ENCODE measurements at regions not wholly inside any gene's neighbourhood (a gene's known extent, or its start where the extent isn't known, plus 50 kb on each side); places are given as distances from the start of the nearest gene placed in this dataset.

DNA sequence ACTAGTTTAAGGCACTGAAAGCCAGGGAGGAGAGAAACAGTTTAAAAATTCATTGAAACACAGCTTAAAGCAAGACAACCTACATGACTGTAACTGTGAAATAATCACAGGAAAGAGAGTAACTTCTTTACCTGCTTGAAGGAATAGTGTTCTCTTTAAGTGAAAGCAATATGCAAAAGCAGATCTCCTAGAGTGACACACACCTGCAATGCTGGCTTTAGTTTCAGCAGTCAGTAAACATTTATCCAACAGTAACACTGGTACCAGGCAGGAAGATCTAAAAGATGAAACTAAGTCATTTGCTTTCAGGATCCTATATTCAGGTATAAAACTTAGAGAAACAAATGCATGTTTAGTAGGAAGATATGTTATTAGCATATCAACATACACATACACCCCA is 85.3 kb upstream of the PPM1H start:
- no peaks in the 10 kb centered on the region for H3K4me1 ChIP-seq (ENCODE audit: low read depth)
- TF ChIP-seq CTCF (IDR thresholded peaks at IDR 0.05; ENCODE audit: low read depth, low read length), result no peak
- H3K4me3 ChIP-seq, result no peak overlapping the region
- no peaks in the 10 kb centered on the region for H3K9me3 ChIP-seq (ENCODE audit: low read depth)
- H3K36me3 ChIP-seq, result no peaks in the 10 kb centered on the region
- peaks cover 3% of the 10 kb centered on the region for H3K27me3 ChIP-seq
- DNase-seq (ENCODE audit: low read depth in 1 of 2, low spot score in 1 of 2), result no peak
- no peak overlapping the region for H3K27ac ChIP-seq

DNA sequence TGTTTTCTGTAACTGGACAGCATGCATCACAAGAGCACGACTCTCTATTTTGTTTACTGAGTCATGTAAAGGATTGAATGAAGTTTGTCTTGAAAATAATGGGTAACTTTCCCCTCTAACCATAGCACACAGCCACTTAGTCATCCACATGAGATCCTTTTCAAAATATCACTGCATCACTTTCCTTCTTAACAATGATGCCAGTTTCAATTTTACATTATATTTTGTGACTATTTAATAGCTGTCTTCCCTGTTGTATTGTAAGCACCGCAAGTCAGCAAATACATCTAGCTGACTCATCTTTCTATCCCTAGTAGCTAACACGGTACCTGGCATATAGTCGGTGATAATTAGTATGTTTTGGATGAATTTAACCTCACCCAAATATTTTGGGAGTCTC is 83.3 kb upstream of the PPM1H start:
- no peaks in the 10 kb centered on the region for H3K36me3 ChIP-seq
- H3K4me3 ChIP-seq, result no peak overlapping the region
- DNase-seq (ENCODE audit: low read depth in 1 of 2, low spot score in 1 of 2), result no peak
- H3K27ac ChIP-seq, result no peak overlapping the region
- no peaks in the 10 kb centered on the region for H3K4me1 ChIP-seq (ENCODE audit: low read depth)
- no peak for TF ChIP-seq CTCF (IDR thresholded peaks at IDR 0.05; ENCODE audit: low read depth, low read length)
- peaks cover 3% of the 10 kb centered on the region for H3K27me3 ChIP-seq
- no peaks in the 10 kb centered on the region for H3K9me3 ChIP-seq (ENCODE audit: low read depth)

DNA sequence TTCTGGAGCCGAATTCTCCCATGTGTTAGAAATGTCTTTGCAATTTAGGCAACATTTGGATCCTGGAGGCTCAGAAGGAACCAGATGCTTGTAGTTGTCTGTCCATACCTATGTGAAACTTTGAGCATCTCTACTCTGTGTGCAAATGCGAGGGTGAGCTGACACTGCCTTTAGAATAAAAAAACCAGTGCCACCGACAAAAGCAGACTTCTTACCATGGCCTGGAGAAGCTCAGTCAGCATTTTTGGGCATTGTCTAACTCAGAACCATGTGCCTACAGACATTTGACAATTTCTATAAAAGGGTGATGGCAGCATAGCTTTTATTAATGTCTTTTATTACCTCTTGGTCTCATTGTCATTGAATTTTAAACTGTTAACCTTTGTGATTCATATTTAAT is 78.4 kb upstream of the PPM1H start:
- Histone ChIP-seq H3K27ac (no peak overlapping the region), H3K9me3 (ENCODE audit: low read depth) (no peaks in the 10 kb centered on the region), H3K4me3 (no peak overlapping the region), H3K36me3 (no peaks in the 10 kb centered on the region), H3K27me3 (peaks cover 3% of the 10 kb centered on the region), H3K4me1 (ENCODE audit: low read depth) (no peaks in the 10 kb centered on the region)
- no peak for DNase-seq (ENCODE audit: low read depth in 1 of 2, low spot score in 1 of 2)
- TF ChIP-seq CTCF (IDR thresholded peaks at IDR 0.05; ENCODE audit: low read depth, low read length), result no peak

GRCh38 chr12:63010698-63011097 is 75.7 kb upstream of the PPM1H start:
- Histone ChIP-seq H3K27ac (no peak overlapping the region), H3K36me3 (no peaks in the 10 kb centered on the region), H3K4me1 (ENCODE audit: low read depth) (no peaks in the 10 kb centered on the region), H3K9me3 (ENCODE audit: low read depth) (no peaks in the 10 kb centered on the region), H3K4me3 (no peak overlapping the region), H3K27me3 (no peaks in the 10 kb centered on the region)
- DNase-seq (ENCODE audit: low read depth in 1 of 2, low spot score in 1 of 2), result no peak
- no peak for TF ChIP-seq CTCF (IDR thresholded peaks at IDR 0.05; ENCODE audit: low read depth, low read length)

DNA sequence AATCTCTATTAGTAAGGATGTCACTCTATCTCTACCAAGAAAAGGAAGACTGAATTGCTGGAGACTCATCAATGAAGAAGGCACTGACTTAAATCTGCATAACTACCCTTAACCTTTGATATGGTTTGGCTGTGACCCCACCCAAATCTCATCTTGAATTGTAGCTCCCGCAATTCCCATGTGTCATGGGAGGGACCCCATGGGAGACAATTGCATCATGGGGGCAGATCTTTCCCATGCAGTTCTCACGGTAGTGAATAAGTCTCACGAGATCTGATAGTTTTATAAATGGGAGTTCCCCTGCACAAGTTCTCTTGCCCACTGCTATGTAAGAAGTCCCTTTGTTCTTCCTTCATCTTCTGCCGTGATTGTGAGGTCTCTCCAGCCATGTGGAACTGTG is 73.4 kb upstream of the PPM1H start:
- DNase-seq (ENCODE audit: low read depth in 1 of 2, low spot score in 1 of 2), result no peak
- no peak overlapping the region for H3K4me3 ChIP-seq
- no peaks in the 10 kb centered on the region for H3K4me1 ChIP-seq (ENCODE audit: low read depth)
- no peaks in the 10 kb centered on the region for H3K36me3 ChIP-seq
- TF ChIP-seq CTCF (IDR thresholded peaks at IDR 0.05; ENCODE audit: low read depth, low read length), result no peak
- H3K27ac ChIP-seq, result no peak overlapping the region
- H3K9me3 ChIP-seq (ENCODE audit: low read depth), result no peaks in the 10 kb centered on the region
- H3K27me3 ChIP-seq, result no peaks in the 10 kb centered on the region

- Histone ChIP-seq H3K36me3 (no peaks in the 10 kb centered on the region), H3K9me3 (ENCODE audit: low read depth) (no peaks in the 10 kb centered on the region), H3K4me3 (no peak overlapping the region), H3K4me1 (ENCODE audit: low read depth) (no peaks in the 10 kb centered on the region), H3K27me3 (no peaks in the 10 kb centered on the region), H3K27ac (no peak overlapping the region)
- no peak for TF ChIP-seq CTCF (IDR thresholded peaks at IDR 0.05; ENCODE audit: low read depth, low read length)
- DNase-seq (ENCODE audit: low read depth in 1 of 2, low spot score in 1 of 2), result no peak
Observed at GRCh38 chr12:63007726-63008125, 72.8 kb upstream of the PPM1H start.
